Nephron (organoid): ENCODE measurements at regions not wholly inside any gene's neighbourhood (a gene's known extent, or its start where the extent isn't known, plus 50 kb on each side); places are given as distances from the start of the nearest gene placed in this dataset.
A peak's percentile ranks its signal among the peaks of the same experiment; 100 is the strongest.

Source experiments
- H3K27ac Mint-ChIP-seq, 3 experiments: 2 replicates each; pipeline ENCODE4 v1.8.0; 2020; ENCODE audit warnings: mixed read lengths in 3 of 3, mild to moderate bottlenecking in 2 of 3, moderate library complexity in 1 of 3
- H3K27me3 Mint-ChIP-seq: 2 replicates; pipeline ENCODE4 v1.8.0; 2021; ENCODE audit warnings: low read depth, mild to moderate bottlenecking, moderate library complexity, mixed read lengths
- H3K36me3 Mint-ChIP-seq: 2 replicates; pipeline ENCODE4 v1.8.0; 2020; ENCODE audit warnings: low read depth, mixed read lengths
- H3K4me1 Mint-ChIP-seq: 2 replicates; pipeline ENCODE4 v1.8.0; 2020; ENCODE audit warnings: mixed read lengths
- H3K4me3 Mint-ChIP-seq, 3 experiments: 2 replicates each; pipeline ENCODE4 v1.8.0; 2020; ENCODE audit warnings: mild to moderate bottlenecking in 3 of 3, mixed read lengths in 3 of 3, moderate library complexity in 2 of 3
- H3K9me3 Mint-ChIP-seq: 2 replicates; pipeline ENCODE4 v1.8.0; 2020; ENCODE audit warnings: mixed read lengths
- CTCF ChIP-seq, 3 experiments: fragments of 200-600 bp; sonication (generic); IDR thresholded peaks; one replicate each; pipeline ENCODE4 v1.5.0; 2021; ENCODE audit warnings: antibody characterized with exemption in 3 of 3; ENCODE audit not compliant: unreplicated experiment in 3 of 3

- Mint-ChIP-seq H3K27ac (peak overlapping the region in 1 of 3 experiments; percentile 23), H3K4me1 (peaks cover 45% of the 10 kb centered on the region), H3K27me3 (peaks cover 7% of the 10 kb centered on the region), H3K36me3 (no peaks in the 10 kb centered on the region), H3K9me3 (peaks cover 2% of the 10 kb centered on the region), H3K4me3 (no peak overlapping the region)
- no peak for TF ChIP-seq CTCF (IDR thresholded peaks at IDR 0.05; ENCODE audit: unreplicated experiment in 3 of 3)
Measured at GRCh38 chr20:4073852-4074741, 58.7 kb upstream of the RNF24 start.

GRCh38 chr20:4071178-4071693, 55.9 kb upstream of the RNF24 start:
- H3K27ac Mint-ChIP-seq = peak overlapping the region; percentile 32 to 94 (median 90)

GRCh38 chr20:4070323-4071177, 55.2 kb upstream of the RNF24 start:
- Mint-ChIP-seq H3K9me3 (peaks cover 2% of the 10 kb centered on the region), H3K27ac (peak overlapping the region; percentile 32 to 94 (median 90)), H3K4me1 (peaks cover 38% of the 10 kb centered on the region), H3K27me3 (peaks cover 7% of the 10 kb centered on the region), H3K4me3 (no peak overlapping the region), H3K36me3 (no peaks in the 10 kb centered on the region)
- TF ChIP-seq CTCF (IDR thresholded peaks at IDR 0.05; ENCODE audit: unreplicated experiment in 3 of 3) = no peak

More at GRCh38 chr20:4071178-4071693, 55.9 kb upstream of the RNF24 start:
- TF ChIP-seq CTCF (IDR thresholded peaks at IDR 0.05; ENCODE audit: unreplicated experiment in 3 of 3) = no peak
- H3K4me3 Mint-ChIP-seq = no peak overlapping the region
- peaks cover 7% of the 10 kb centered on the region for H3K27me3 Mint-ChIP-seq
- H3K4me1 Mint-ChIP-seq = peaks cover 38% of the 10 kb centered on the region
- peaks cover 2% of the 10 kb centered on the region for H3K9me3 Mint-ChIP-seq
- no peaks in the 10 kb centered on the region for H3K36me3 Mint-ChIP-seq

GRCh38 chr20:4069751-4070150, 54.4 kb upstream of the RNF24 start:
- Mint-ChIP-seq H3K9me3 (peaks cover 2% of the 10 kb centered on the region), H3K4me1 (peaks cover 46% of the 10 kb centered on the region), H3K27me3 (peaks cover 7% of the 10 kb centered on the region), H3K4me3 (no peak overlapping the region), H3K27ac (peak overlapping the region in 2 of 3 experiments; percentile 72 to 79), H3K36me3 (no peaks in the 10 kb centered on the region)
- no peak for TF ChIP-seq CTCF (IDR thresholded peaks at IDR 0.05; ENCODE audit: unreplicated experiment in 3 of 3)

- Mint-ChIP-seq H3K27ac (peak overlapping the region in 2 of 3 experiments; percentile 1 to 96), H3K27me3 (peaks cover 7% of the 10 kb centered on the region), H3K36me3 (no peaks in the 10 kb centered on the region), H3K9me3 (peaks cover 2% of the 10 kb centered on the region), H3K4me3 (no peak overlapping the region), H3K4me1 (peaks cover 56% of the 10 kb centered on the region)
- no peak for TF ChIP-seq CTCF (IDR thresholded peaks at IDR 0.05; ENCODE audit: unreplicated experiment in 3 of 3)
Measured at GRCh38 chr20:4068708-4069107, 53.4 kb upstream of the RNF24 start.
